HEK293 (cell line): ENCODE measurements at regions not wholly inside any gene's neighbourhood (a gene's known extent, or its start where the extent isn't known, plus 50 kb on each side); places are given as distances from the start of the nearest gene placed in this dataset.

Source experiments
- CTCF ChIA-PET: fragments of 350-600 bp; formaldehyde crosslinking; extraction: SDS; loops from one replicate; lab custom pipeline; 2021; ENCODE audit warnings: antibody characterized with exemption; lab: Yijun Ruan, JAX
- POLR2A ChIA-PET: fragments of 300-600 bp; formaldehyde crosslinking; extraction: SDS; loops from one replicate; lab custom pipeline; 2020; ENCODE audit warnings: antibody characterized with exemption, inconsistent platforms; lab: Yijun Ruan, JAX
- H3K27ac ChIP-seq: fragments of 200-500 bp; sonication (Bioruptor generic); 2 replicates; pipeline ENCODE4 v1.5.1; 2014; ENCODE audit warnings: low read depth, low read length, control low read depth, inconsistent platforms; ENCODE audit errors: extremely low read depth
- H3K36me3 ChIP-seq, 2 experiments: fragments of 200-500 bp in 1 of 2; sonication (Bioruptor generic) in 1 of 2; 1 replicate in 1 of 2; 2 replicates in 1 of 2; pipeline ENCODE4 v1.5.1; 2014 to 2017; ENCODE audit warnings: inconsistent platforms in 2 of 2, low read length in 2 of 2; ENCODE audit not compliant: control insufficient read depth in 2 of 2, insufficient read depth in 1 of 2
- H3K4me1 ChIP-seq: fragments of 200-500 bp; sonication (Bioruptor generic); 2 replicates; pipeline ENCODE4 v1.5.1; 2014; ENCODE audit warnings: mild to moderate bottlenecking, low read length, inconsistent platforms; ENCODE audit not compliant: control insufficient read depth, insufficient read depth
- H3K4me3 ChIP-seq: 2 replicates; pipeline ENCODE4 v1.5.1; 2011; ENCODE audit warnings: low read depth, mild to moderate bottlenecking, control low read depth, low read length, moderate library complexity
- H3K9me3 ChIP-seq: fragments of 200-500 bp; sonication (Bioruptor generic); 2 replicates; pipeline ENCODE4 v1.5.1; 2014; ENCODE audit warnings: low read depth, low read length, inconsistent platforms; ENCODE audit not compliant: control insufficient read depth, insufficient read depth
- GFI1B ChIP-seq: fragments of 450-650 bp; formaldehyde crosslinking; IDR thresholded peaks from 2 replicates; pipeline ENCODE4 v1.5.1; 2016; ENCODE audit warnings: missing biosample characterization, missing genetic modification characterization
- GLIS2 ChIP-seq: fragments of 450-650 bp; formaldehyde crosslinking; IDR thresholded peaks from 2 replicates; pipeline ENCODE4 v1.5.1; 2016; ENCODE audit warnings: missing biosample characterization, missing genetic modification characterization
- HOXD13 ChIP-seq: sonication (generic); formaldehyde crosslinking; IDR thresholded peaks from 2 replicates; pipeline ENCODE4 v1.8.0; 2022; ENCODE audit warnings: missing genetic modification reagents, borderline replicate concordance
- KLF10 ChIP-seq: fragments of 450-650 bp; IDR thresholded peaks from 2 replicates; pipeline ENCODE4 v1.5.1; 2018; ENCODE audit warnings: missing biosample characterization, mild to moderate bottlenecking, missing genetic modification characterization
- KLF16 ChIP-seq: fragments of 450-650 bp; formaldehyde crosslinking; IDR thresholded peaks from 2 replicates; pipeline ENCODE4 v1.5.1; 2017; ENCODE audit warnings: missing biosample characterization, missing genetic modification characterization
- MZF1 ChIP-seq: fragments of 450-650 bp; formaldehyde crosslinking; IDR thresholded peaks from 2 replicates; pipeline ENCODE4 v1.5.1; 2017; ENCODE audit warnings: missing biosample characterization, missing genetic modification characterization, borderline replicate concordance
- SP3 ChIP-seq: fragments of 450-650 bp; formaldehyde crosslinking; IDR thresholded peaks from 2 replicates; pipeline ENCODE4 v1.5.1; 2016; ENCODE audit warnings: missing biosample characterization, missing genetic modification characterization
- ZNF175 ChIP-seq: fragments of 450-650 bp; formaldehyde crosslinking; IDR thresholded peaks from 2 replicates; pipeline ENCODE4 v1.5.1; 2016; ENCODE audit warnings: missing biosample characterization, missing genetic modification characterization
- ZNF2 ChIP-seq: fragments of 450-650 bp; formaldehyde crosslinking; IDR thresholded peaks from 2 replicates; pipeline ENCODE4 v1.5.1; 2016; ENCODE audit warnings: missing biosample characterization, missing genetic modification characterization
- ZNF211 ChIP-seq: fragments of 450-650 bp; formaldehyde crosslinking; IDR thresholded peaks from 2 replicates; pipeline ENCODE4 v1.5.1; 2016; ENCODE audit warnings: low read depth, missing biosample characterization, missing genetic modification characterization
- ZNF214 ChIP-seq: fragments of 450-650 bp; formaldehyde crosslinking; IDR thresholded peaks from 2 replicates; pipeline ENCODE4 v1.5.1; 2017; ENCODE audit warnings: missing biosample characterization, mild to moderate bottlenecking, missing genetic modification characterization, borderline replicate concordance
- ZNF221 ChIP-seq: fragments of 450-650 bp; formaldehyde crosslinking; IDR thresholded peaks from 2 replicates; pipeline ENCODE4 v1.5.1; 2017; ENCODE audit warnings: missing biosample characterization, missing genetic modification characterization, borderline replicate concordance
- ZNF514 ChIP-seq: fragments of 450-650 bp; formaldehyde crosslinking; IDR thresholded peaks from 2 replicates; pipeline ENCODE4 v1.5.1; 2016; ENCODE audit warnings: missing biosample characterization, missing genetic modification characterization
- ZNF548 ChIP-seq: fragments of 450-650 bp; formaldehyde crosslinking; IDR thresholded peaks from 2 replicates; pipeline ENCODE4 v1.5.1; 2016; ENCODE audit warnings: missing biosample characterization, missing genetic modification characterization
- ZNF600 ChIP-seq: fragments of 450-650 bp; formaldehyde crosslinking; IDR thresholded peaks from 2 replicates; pipeline ENCODE4 v1.5.1; 2016; ENCODE audit warnings: missing biosample characterization, missing genetic modification characterization
- ZNF623 ChIP-seq: fragments of 450-650 bp; formaldehyde crosslinking; IDR thresholded peaks from 2 replicates; pipeline ENCODE4 v1.5.1; 2016; ENCODE audit warnings: missing biosample characterization, missing genetic modification characterization
- TF ChIP-seq, protein P1 (sequence below): fragments of 450-650 bp; formaldehyde crosslinking; IDR thresholded peaks from 2 replicates; pipeline ENCODE4 v1.5.1; 2017; ENCODE audit warnings: missing biosample characterization, missing genetic modification characterization
- TF ChIP-seq, protein P2 (sequence below): fragments of 450-650 bp; formaldehyde crosslinking; IDR thresholded peaks from 2 replicates; pipeline ENCODE4 v1.5.1; 2016; ENCODE audit warnings: missing biosample characterization, missing genetic modification characterization
- TF ChIP-seq, protein P3 (sequence below): fragments of 450-650 bp; formaldehyde crosslinking; IDR thresholded peaks from 2 replicates; pipeline ENCODE4 v1.5.1; 2017; ENCODE audit warnings: missing biosample characterization, mild to moderate bottlenecking, missing genetic modification characterization, moderate library complexity
- TF ChIP-seq, protein P4 (sequence below): fragments of 450-650 bp; formaldehyde crosslinking; IDR thresholded peaks from 2 replicates; pipeline ENCODE4 v1.5.1; 2016; ENCODE audit warnings: missing biosample characterization, missing genetic modification characterization
- TF ChIP-seq, protein P5 (sequence below): fragments of 450-650 bp; formaldehyde crosslinking; conservative IDR thresholded peaks from 2 replicates; pipeline ENCODE4 v1.5.1; 2016; ENCODE audit warnings: low read depth, missing biosample characterization, missing genetic modification characterization
- TF ChIP-seq, protein P6 (sequence below): IDR thresholded peaks from 2 replicates; pipeline ENCODE4 v1.6.1; 2011; ENCODE audit warnings: mild to moderate bottlenecking, low read depth, low read length, borderline replicate concordance

DNA sequence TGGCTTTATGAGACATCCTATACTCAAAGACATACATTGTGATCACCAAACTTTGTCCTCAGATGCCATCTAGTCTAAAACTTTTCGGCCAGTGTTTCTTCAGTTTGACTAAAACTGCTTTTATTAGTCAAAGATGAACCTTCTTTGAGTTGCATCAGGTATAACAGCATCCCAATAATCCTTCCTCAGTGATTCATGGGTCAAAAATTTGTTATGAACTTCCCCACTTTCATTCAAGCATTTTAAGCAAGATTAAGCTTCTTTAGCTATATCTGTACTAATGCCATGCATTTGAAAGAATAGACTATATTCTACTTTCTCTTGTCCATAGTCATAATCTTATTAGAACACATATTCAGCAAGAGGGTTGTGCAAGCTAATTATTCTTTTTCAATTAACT, 1070.4 kb upstream of the ADGRL3 start (continued):
- TF ChIP-seq, protein P1, sequence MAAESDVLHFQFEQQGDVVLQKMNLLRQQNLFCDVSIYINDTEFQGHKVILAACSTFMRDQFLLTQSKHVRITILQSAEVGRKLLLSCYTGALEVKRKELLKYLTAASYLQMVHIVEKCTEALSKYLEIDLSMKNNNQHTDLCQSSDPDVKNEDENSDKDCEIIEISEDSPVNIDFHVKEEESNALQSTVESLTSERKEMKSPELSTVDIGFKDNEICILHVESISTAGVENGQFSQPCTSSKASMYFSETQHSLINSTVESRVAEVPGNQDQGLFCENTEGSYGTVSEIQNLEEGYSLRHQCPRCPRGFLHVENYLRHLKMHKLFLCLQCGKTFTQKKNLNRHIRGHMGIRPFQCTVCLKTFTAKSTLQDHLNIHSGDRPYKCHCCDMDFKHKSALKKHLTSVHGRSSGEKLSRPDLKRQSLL (tag by site-specific recombination), result no peak
- no peak for TF ChIP-seq ZNF175 (tag by site-specific recombination)
- TF ChIP-seq, protein P2, sequence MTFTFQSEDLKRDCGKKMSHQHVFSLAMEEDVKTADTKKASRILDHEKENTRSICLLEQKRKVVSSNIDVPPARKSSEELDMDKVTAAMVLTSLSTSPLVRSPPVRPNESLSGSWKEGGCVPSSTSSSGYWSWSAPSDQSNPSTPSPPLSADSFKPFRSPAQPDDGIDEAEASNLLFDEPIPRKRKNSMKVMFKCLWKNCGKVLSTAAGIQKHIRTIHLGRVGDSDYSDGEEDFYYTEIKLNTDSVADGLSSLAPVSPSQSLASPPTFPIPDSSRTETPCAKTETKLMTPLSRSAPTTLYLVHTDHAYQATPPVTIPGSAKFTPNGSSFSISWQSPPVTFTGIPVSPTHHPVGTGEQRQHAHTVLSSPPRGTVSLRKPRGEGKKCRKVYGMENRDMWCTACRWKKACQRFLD (tag by site-specific recombination), result no peak

DNA sequence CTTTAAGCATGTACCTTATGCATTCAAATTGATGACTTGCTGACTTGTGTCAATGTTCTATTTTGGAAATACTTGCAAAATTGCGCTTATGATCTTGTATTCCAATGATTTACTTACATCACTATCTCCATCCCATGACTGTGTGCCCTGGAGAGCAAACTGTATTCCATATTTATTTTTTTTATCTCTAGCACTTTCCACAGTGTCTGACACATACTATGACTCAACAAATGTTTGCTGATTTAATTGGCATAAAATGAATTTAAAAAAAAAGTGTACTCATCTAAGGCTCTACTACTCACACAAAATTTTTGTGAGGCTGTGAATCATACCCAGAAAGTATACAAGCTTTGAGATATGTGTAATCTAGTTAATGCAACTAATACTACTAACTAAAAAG, 1066.8 kb upstream of the ADGRL3 start:
- H3K9me3 ChIP-seq, result no peaks in the 10 kb centered on the region
- ChIA-PET POLR2A (no interaction called here), CTCF (no interaction called here)
- H3K4me1 ChIP-seq, result no peaks in the 10 kb centered on the region
- no peak overlapping the region for H3K4me3 ChIP-seq
- TF ChIP-seq, protein P3, sequence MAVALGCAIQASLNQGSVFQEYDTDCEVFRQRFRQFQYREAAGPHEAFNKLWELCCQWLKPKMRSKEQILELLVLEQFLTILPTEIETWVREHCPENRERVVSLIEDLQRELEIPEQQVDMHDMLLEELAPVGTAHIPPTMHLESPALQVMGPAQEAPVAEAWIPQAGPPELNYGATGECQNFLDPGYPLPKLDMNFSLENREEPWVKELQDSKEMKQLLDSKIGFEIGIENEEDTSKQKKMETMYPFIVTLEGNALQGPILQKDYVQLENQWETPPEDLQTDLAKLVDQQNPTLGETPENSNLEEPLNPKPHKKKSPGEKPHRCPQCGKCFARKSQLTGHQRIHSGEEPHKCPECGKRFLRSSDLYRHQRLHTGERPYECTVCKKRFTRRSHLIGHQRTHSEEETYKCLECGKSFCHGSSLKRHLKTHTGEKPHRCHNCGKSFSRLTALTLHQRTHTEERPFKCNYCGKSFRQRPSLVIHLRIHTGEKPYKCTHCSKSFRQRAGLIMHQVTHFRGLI, result no peak
- no peak for TF ChIP-seq ZNF600 (tag by site-specific recombination)
- TF ChIP-seq, protein P4, sequence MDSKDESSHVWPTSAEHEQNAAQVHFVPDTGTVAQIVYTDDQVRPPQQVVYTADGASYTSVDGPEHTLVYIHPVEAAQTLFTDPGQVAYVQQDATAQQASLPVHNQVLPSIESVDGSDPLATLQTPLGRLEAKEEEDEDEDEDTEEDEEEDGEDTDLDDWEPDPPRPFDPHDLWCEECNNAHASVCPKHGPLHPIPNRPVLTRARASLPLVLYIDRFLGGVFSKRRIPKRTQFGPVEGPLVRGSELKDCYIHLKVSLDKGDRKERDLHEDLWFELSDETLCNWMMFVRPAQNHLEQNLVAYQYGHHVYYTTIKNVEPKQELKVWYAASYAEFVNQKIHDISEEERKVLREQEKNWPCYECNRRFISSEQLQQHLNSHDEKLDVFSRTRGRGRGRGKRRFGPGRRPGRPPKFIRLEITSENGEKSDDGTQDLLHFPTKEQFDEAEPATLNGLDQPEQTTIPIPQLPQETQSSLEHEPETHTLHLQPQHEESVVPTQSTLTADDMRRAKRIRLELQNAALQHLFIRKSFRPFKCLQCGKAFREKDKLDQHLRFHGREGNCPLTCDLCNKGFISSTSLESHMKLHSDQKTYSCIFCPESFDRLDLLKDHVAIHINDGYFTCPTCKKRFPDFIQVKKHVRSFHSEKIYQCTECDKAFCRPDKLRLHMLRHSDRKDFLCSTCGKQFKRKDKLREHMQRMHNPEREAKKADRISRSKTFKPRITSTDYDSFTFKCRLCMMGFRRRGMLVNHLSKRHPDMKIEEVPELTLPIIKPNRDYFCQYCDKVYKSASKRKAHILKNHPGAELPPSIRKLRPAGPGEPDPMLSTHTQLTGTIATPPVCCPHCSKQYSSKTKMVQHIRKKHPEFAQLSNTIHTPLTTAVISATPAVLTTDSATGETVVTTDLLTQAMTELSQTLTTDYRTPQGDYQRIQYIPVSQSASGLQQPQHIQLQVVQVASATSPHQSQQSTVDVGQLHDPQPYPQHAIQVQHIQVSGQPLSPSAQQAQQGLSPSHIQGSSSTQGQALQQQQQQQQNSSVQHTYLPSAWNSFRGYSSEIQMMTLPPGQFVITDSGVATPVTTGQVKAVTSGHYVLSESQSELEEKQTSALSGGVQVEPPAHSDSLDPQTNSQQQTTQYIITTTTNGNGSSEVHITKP (tag by site-specific recombination), result no peak
- TF ChIP-seq ZNF211 (tag by site-specific recombination), result no peak
- TF ChIP-seq MZF1 (tag by site-specific recombination), result no peak
- no peak for TF ChIP-seq GLIS2 (tag by site-specific recombination)
- TF ChIP-seq SP3 (tag by site-specific recombination), result no peak
- TF ChIP-seq, protein P5, sequence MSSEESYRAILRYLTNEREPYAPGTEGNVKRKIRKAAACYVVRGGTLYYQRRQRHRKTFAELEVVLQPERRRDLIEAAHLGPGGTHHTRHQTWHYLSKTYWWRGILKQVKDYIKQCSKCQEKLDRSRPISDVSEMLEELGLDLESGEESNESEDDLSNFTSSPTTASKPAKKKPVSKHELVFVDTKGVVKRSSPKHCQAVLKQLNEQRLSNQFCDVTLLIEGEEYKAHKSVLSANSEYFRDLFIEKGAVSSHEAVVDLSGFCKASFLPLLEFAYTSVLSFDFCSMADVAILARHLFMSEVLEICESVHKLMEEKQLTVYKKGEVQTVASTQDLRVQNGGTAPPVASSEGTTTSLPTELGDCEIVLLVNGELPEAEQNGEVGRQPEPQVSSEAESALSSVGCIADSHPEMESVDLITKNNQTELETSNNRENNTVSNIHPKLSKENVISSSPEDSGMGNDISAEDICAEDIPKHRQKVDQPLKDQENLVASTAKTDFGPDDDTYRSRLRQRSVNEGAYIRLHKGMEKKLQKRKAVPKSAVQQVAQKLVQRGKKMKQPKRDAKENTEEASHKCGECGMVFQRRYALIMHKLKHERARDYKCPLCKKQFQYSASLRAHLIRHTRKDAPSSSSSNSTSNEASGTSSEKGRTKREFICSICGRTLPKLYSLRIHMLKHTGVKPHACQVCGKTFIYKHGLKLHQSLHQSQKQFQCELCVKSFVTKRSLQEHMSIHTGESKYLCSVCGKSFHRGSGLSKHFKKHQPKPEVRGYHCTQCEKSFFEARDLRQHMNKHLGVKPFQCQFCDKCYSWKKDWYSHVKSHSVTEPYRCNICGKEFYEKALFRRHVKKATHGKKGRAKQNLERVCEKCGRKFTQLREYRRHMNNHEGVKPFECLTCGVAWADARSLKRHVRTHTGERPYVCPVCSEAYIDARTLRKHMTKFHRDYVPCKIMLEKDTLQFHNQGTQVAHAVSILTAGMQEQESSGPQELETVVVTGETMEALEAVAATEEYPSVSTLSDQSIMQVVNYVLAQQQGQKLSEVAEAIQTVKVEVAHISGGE (tag by site-specific recombination), result no peak
- no peak for TF ChIP-seq GFI1B (tag by site-specific recombination)
- TF ChIP-seq ZNF623 (tag by site-specific recombination), result no peak
- TF ChIP-seq ZNF514 (tag by site-specific recombination), result no peak
- TF ChIP-seq HOXD13 (CRISPR knock-in tag), result no peak
- TF ChIP-seq, protein P6, sequence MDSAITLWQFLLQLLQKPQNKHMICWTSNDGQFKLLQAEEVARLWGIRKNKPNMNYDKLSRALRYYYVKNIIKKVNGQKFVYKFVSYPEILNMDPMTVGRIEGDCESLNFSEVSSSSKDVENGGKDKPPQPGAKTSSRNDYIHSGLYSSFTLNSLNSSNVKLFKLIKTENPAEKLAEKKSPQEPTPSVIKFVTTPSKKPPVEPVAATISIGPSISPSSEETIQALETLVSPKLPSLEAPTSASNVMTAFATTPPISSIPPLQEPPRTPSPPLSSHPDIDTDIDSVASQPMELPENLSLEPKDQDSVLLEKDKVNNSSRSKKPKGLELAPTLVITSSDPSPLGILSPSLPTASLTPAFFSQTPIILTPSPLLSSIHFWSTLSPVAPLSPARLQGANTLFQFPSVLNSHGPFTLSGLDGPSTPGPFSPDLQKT, result no peak
- no peak for TF ChIP-seq KLF16 (tag by site-specific recombination)
- TF ChIP-seq ZNF221 (tag by site-specific recombination), result no peak
- no peak for TF ChIP-seq ZNF214 (tag by site-specific recombination)
- no peak for TF ChIP-seq ZNF2 (tag by site-specific recombination)
- TF ChIP-seq ZNF548 (tag by site-specific recombination), result no peak
- TF ChIP-seq KLF10 (tag by site-specific recombination), result no peak
- no peak overlapping the region for H3K27ac ChIP-seq
- H3K36me3 ChIP-seq, result no peaks in the 10 kb centered on the region
